K562 (cell line): ENCODE measurements at regions not wholly inside any gene's neighbourhood (a gene's known extent, or its start where the extent isn't known, plus 50 kb on each side); places are given as distances from the start of the nearest gene placed in this dataset.

Experiments used
- ATAC-seq: fragments of 200-7000 bp; cut with Tn5 transposase; 3 replicates; pipeline ENCODE4 v1.9.1; 2020; ENCODE audit warnings: moderate library complexity
- BruUV-seq: library from RNA; stranded (reverse); fragments of 400-500 nt; replicated peaks from 2 replicates; lab custom pipeline; 2021; lab: Mats Ljungman, UMichigan
- CTCF ChIA-PET: fragments of 300-600 bp; formaldehyde crosslinking; extraction: SDS; loops from one replicate; lab custom pipeline; 2021; ENCODE audit warnings: low intra/inter-chr PET ratio; lab: Yijun Ruan, JAX
- POLR2A ChIA-PET: fragments of 300-600, 350-650 bp; sonication (Branson Sonifier 250); formaldehyde crosslinking; extraction: SDS; loops from one replicate; lab custom pipeline; 2021; ENCODE audit warnings: antibody characterized with exemption, inconsistent platforms; lab: Yijun Ruan, JAX
- DNase-seq, 4 experiments: peaks; one replicate each; pipeline versions ENCODE4 v3.0.0 to v3.0.0-alpha.2; 2011 to 2018; ENCODE audit warnings: low spot score in 3 of 4, mixed read lengths in 3 of 4; ENCODE audit errors: extremely low read depth in 1 of 4
- FAIRE-seq: peaks from 2 replicates; lab custom pipeline; 2011; peaks lifted over from hg19 to GRCh38; lab: Jason Lieb, UNC
- H2AFZ ChIP-seq: 2 replicates; pipeline ENCODE4 v1.6.0; 2011; ENCODE audit warnings: low read depth, low read length, control low read depth, inconsistent platforms
- H3K27ac ChIP-seq: fragments of 200-600 bp; 3 replicates; pipeline ENCODE4 v1.8.0; 2011; ENCODE audit warnings: low read depth, mild to moderate bottlenecking, control low read depth, inconsistent platforms, low read length, moderate library complexity, mixed read lengths; ENCODE audit errors: extremely low read depth
- H3K27me3 ChIP-seq, 2 experiments: fragments of 300-600 bp in 1 of 2; 2 replicates in 1 of 2; 3 replicates in 1 of 2; pipeline versions ENCODE4 v1.6.0 to v1.8.0; 2011; ENCODE audit warnings: inconsistent platforms in 2 of 2, low read length in 2 of 2, mild to moderate bottlenecking in 1 of 2, mixed read lengths in 1 of 2, moderate library complexity in 1 of 2; ENCODE audit not compliant: control insufficient read depth in 2 of 2, insufficient read depth in 2 of 2
- H3K36me3 ChIP-seq: fragments of 300-600 bp; 3 replicates; pipeline ENCODE4 v1.8.0; 2011; ENCODE audit warnings: mild to moderate bottlenecking, low read length, inconsistent platforms; ENCODE audit not compliant: control insufficient read depth, insufficient read depth
- H3K4me1 ChIP-seq, 2 experiments: fragments of 200-600 bp in 1 of 2; replicated peaks in 1 of 2; 2 replicates in 1 of 2; 3 replicates in 1 of 2; pipeline versions ENCODE4 v1.5.1 to v1.8.0; 2011; ENCODE audit warnings: inconsistent platforms in 2 of 2, low read length in 2 of 2, mild to moderate bottlenecking in 1 of 2, mixed read lengths in 1 of 2, moderate library complexity in 1 of 2; ENCODE audit not compliant: control insufficient read depth in 2 of 2, insufficient read depth in 2 of 2
- H3K4me2 ChIP-seq: 2 replicates; pipeline ENCODE4 v1.6.1; 2011; ENCODE audit warnings: low read length, control low read depth, inconsistent platforms, mixed read lengths; ENCODE audit not compliant: insufficient read depth
- H3K4me3 ChIP-seq: fragments of 200-600 bp; sonication (generic), shearing (Covaris generic); 2 replicates; pipeline ENCODE4 v1.5.1; 2016; ENCODE audit warnings: control low read depth, inconsistent platforms
- H3K79me2 ChIP-seq: fragments of 200-600 bp; 3 replicates; pipeline ENCODE4 v1.8.0; 2011; ENCODE audit warnings: low read length, inconsistent platforms; ENCODE audit not compliant: control insufficient read depth, insufficient read depth
- H3K9ac ChIP-seq, 2 experiments: 2 replicates each; pipeline versions ENCODE4 v1.6.0 to v1.6.1; 2011; ENCODE audit warnings: low read depth in 2 of 2, low read length in 2 of 2, control low read depth in 1 of 2, inconsistent platforms in 1 of 2, mild to moderate bottlenecking in 1 of 2, mixed read lengths in 1 of 2; ENCODE audit not compliant: insufficient read depth in 1 of 2
- H3K9me1 ChIP-seq: one replicate; pipeline ENCODE4 v1.6.0; 2011; ENCODE audit warnings: inconsistent platforms, mild to moderate bottlenecking, low read length, moderate library complexity; ENCODE audit not compliant: control insufficient read depth, insufficient read depth
- H3K9me3 ChIP-seq: replicated peaks from 2 replicates; pipeline ENCODE4 v1.5.1; 2011; ENCODE audit warnings: low read depth, low read length, inconsistent platforms; ENCODE audit not compliant: control insufficient read depth, insufficient read depth
- H4K20me1 ChIP-seq: replicated peaks from 2 replicates; pipeline ENCODE4 v1.6.1; 2011; ENCODE audit warnings: low read length, inconsistent platforms, mixed read lengths; ENCODE audit not compliant: control insufficient read depth, insufficient read depth
- EWSR1 ChIP-seq: fragments of 450-650 bp; IDR thresholded peaks from 2 replicates; pipeline ENCODE4 v1.6.1; 2018; ENCODE audit warnings: borderline replicate concordance, mild to moderate bottlenecking, low read depth, moderate library complexity; ENCODE audit not compliant: partially characterized antibody
- HCFC1 ChIP-seq: IDR thresholded peaks from 2 replicates; pipeline ENCODE4 v1.6.1; 2012; ENCODE audit warnings: low read depth, low read length, improper control_type of control experiment
- HDGF ChIP-seq: fragments of 450-650 bp; IDR thresholded peaks from 2 replicates; pipeline ENCODE4 v1.6.1; 2016
- IRF2 ChIP-seq: sonication (generic); formaldehyde crosslinking; IDR thresholded peaks from 2 replicates; pipeline ENCODE4 v1.8.1; 2022; ENCODE audit warnings: mild to moderate bottlenecking, missing genetic modification reagents
- MEF2D ChIP-seq: conservative IDR thresholded peaks from 2 replicates; pipeline ENCODE4 v1.6.1; 2016; ENCODE audit warnings: low read depth, missing genetic modification characterization, missing compliant biosample characterization
- MTA2 ChIP-seq: fragments of 450-650 bp; IDR thresholded peaks from 2 replicates; pipeline ENCODE4 v1.6.1; 2016; ENCODE audit warnings: low read depth
- NELFE ChIP-seq: IDR thresholded peaks from 2 replicates; pipeline ENCODE4 v1.6.1; 2011; ENCODE audit warnings: mild to moderate bottlenecking; ENCODE audit not compliant: insufficient read depth, insufficient read length
- NONO ChIP-seq, 2 experiments: fragments of 200-400 bp in 1 of 2; fragments of 450-650 bp in 1 of 2; formaldehyde crosslinking in 1 of 2; IDR thresholded peaks; 2 replicates each; pipeline ENCODE4 v1.6.1; 2017; ENCODE audit warnings: low read depth in 2 of 2, mild to moderate bottlenecking in 2 of 2, moderate library complexity in 2 of 2, low read length in 1 of 2
- RBM34 ChIP-seq: fragments of 200-400 bp; formaldehyde crosslinking; IDR thresholded peaks from 2 replicates; pipeline ENCODE4 v1.6.1; 2018; ENCODE audit warnings: low read length, borderline replicate concordance; ENCODE audit not compliant: insufficient read depth
- SMAD1 ChIP-seq: fragments of 150-350 bp; IDR thresholded peaks from 2 replicates; pipeline ENCODE4 v1.6.1; 2014; ENCODE audit warnings: low read length, low read depth; ENCODE audit not compliant: partially characterized antibody
- SREBF2 ChIP-seq: sonication (generic); formaldehyde crosslinking; IDR thresholded peaks from 2 replicates; pipeline ENCODE4 v1.4.0; 2020; ENCODE audit warnings: mild to moderate bottlenecking, missing genetic modification reagents
- ZNF140 ChIP-seq: fragments of 250-450 bp; sonication (Bioruptor Pico); IDR thresholded peaks from 2 replicates; pipeline ENCODE4 v1.8.0; 2021; ENCODE audit warnings: moderate library complexity, mild to moderate bottlenecking, inconsistent platforms
- ZNF445 ChIP-seq: fragments of 250-450 bp; sonication (Bioruptor Pico); IDR thresholded peaks from 2 replicates; pipeline ENCODE4 v1.4.0; 2020; ENCODE audit warnings: low read depth, mild to moderate bottlenecking, moderate library complexity
- ZNF764 ChIP-seq: fragments of 250-450 bp; sonication (Bioruptor Pico); IDR thresholded peaks from 2 replicates; pipeline ENCODE4 v1.4.0; 2020; ENCODE audit warnings: low read depth, mild to moderate bottlenecking, moderate library complexity
- in situ Hi-C: fragments of 300-500 bp; cut with MboI; formaldehyde crosslinking; loops from 4 replicates; pipeline ENCODE4 v1.15.0; 2018; ENCODE audit warnings: inconsistent platforms, mixed read lengths
- intact Hi-C: fragments of 100-400 bp; cut with micrococcal nuclease; formaldehyde crosslinking; loops from 2 replicates; pipeline ENCODE4 v1.14.2; 2022

GRCh38 chr1:37161171-37161570 lies 126.9 kb upstream of the GRIK3 start (continued):
- TF ChIP-seq ZNF445 (CRISPR knock-in tag) (no peak), NELFE (no peak), NONO (IDR thresholded peaks at IDR 0.05; ENCODE audit: low read depth in 2 of 2, low read length in 1 of 2) (no peak), HCFC1 (no peak), ZNF764 (CRISPR knock-in tag) (no peak), SREBF2 (CRISPR knock-in tag) (no peak), MTA2 (no peak), IRF2 (CRISPR knock-in tag) (no peak), SMAD1 (no peak), ZNF140 (CRISPR knock-in tag) (no peak)

GRCh38 chr1:37162059-37162458 lies 127.7 kb upstream of the GRIK3 start:
- POLR2A ChIA-PET = no interaction called here
- H3K4me1 ChIP-seq = no peaks in the 10 kb centered on the region
- no peak for TF ChIP-seq MEF2D
- no peak for TF ChIP-seq EWSR1
- TF ChIP-seq RBM34 = no peak
- no peak for TF ChIP-seq HDGF
- no peak overlapping the region for H3K4me3 ChIP-seq
- FAIRE-seq = no peak
- H4K20me1 ChIP-seq = no peaks in the 10 kb centered on the region
- H3K27me3 ChIP-seq = no peaks in the 10 kb centered on the region
- H3K27ac ChIP-seq = no peak overlapping the region
- H3K9ac ChIP-seq = no peak overlapping the region
- intact Hi-C loops = no loop called here
- no peaks in the 10 kb centered on the region for H3K79me2 ChIP-seq
- BruUV-seq = no TSS peak
- in situ Hi-C loops = no loop called here
- no peak overlapping the region for H2AFZ ChIP-seq
- no peak for DNase-seq
- no peaks in the 10 kb centered on the region for H3K36me3 ChIP-seq
- CTCF ChIA-PET = no interaction called here
- no peak overlapping the region for H3K4me2 ChIP-seq
- no peaks in the 10 kb centered on the region for H3K9me3 ChIP-seq
- H3K9me1 ChIP-seq = no peaks in the 10 kb centered on the region
- ATAC-seq = no peak
